ENCODE measurements at regions not wholly inside any gene's neighbourhood (a gene's known extent, or its start where the extent isn't known, plus 50 kb on each side); places are given as distances from the start of the nearest gene placed in this dataset.

DNA sequence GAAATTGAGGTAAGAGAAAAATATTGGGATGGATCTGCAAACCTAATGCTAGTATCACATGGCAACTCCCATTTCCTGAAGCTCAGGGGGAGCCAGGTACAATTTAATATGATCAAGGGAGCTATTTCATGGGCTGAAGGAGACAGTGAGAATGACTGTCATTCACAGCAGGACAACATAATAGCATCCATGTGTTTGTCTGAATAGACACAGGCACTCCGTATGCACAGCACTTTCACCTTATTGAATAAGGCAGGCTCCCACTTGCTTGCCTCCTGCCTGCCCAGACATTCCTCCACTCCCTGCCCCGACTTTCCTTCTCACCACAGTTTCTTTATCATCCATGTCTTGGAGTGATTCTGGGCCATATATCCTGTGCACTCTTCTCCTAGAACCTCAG, 156.6 kb upstream of the SLC24A5 start:
- TF ChIP-seq, protein P1, sequence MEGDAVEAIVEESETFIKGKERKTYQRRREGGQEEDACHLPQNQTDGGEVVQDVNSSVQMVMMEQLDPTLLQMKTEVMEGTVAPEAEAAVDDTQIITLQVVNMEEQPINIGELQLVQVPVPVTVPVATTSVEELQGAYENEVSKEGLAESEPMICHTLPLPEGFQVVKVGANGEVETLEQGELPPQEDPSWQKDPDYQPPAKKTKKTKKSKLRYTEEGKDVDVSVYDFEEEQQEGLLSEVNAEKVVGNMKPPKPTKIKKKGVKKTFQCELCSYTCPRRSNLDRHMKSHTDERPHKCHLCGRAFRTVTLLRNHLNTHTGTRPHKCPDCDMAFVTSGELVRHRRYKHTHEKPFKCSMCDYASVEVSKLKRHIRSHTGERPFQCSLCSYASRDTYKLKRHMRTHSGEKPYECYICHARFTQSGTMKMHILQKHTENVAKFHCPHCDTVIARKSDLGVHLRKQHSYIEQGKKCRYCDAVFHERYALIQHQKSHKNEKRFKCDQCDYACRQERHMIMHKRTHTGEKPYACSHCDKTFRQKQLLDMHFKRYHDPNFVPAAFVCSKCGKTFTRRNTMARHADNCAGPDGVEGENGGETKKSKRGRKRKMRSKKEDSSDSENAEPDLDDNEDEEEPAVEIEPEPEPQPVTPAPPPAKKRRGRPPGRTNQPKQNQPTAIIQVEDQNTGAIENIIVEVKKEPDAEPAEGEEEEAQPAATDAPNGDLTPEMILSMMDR (IDR thresholded peaks at IDR 0.05; ENCODE audit: low read depth, low read length, missing input control) = no peak
- TF ChIP-seq, protein P2, sequence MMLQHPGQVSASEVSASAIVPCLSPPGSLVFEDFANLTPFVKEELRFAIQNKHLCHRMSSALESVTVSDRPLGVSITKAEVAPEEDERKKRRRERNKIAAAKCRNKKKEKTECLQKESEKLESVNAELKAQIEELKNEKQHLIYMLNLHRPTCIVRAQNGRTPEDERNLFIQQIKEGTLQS (IDR thresholded peaks at IDR 0.05) = no peak
- TF ChIP-seq HNF4G (IDR thresholded peaks at IDR 0.05) = no peak
- TF ChIP-seq, protein P3, sequence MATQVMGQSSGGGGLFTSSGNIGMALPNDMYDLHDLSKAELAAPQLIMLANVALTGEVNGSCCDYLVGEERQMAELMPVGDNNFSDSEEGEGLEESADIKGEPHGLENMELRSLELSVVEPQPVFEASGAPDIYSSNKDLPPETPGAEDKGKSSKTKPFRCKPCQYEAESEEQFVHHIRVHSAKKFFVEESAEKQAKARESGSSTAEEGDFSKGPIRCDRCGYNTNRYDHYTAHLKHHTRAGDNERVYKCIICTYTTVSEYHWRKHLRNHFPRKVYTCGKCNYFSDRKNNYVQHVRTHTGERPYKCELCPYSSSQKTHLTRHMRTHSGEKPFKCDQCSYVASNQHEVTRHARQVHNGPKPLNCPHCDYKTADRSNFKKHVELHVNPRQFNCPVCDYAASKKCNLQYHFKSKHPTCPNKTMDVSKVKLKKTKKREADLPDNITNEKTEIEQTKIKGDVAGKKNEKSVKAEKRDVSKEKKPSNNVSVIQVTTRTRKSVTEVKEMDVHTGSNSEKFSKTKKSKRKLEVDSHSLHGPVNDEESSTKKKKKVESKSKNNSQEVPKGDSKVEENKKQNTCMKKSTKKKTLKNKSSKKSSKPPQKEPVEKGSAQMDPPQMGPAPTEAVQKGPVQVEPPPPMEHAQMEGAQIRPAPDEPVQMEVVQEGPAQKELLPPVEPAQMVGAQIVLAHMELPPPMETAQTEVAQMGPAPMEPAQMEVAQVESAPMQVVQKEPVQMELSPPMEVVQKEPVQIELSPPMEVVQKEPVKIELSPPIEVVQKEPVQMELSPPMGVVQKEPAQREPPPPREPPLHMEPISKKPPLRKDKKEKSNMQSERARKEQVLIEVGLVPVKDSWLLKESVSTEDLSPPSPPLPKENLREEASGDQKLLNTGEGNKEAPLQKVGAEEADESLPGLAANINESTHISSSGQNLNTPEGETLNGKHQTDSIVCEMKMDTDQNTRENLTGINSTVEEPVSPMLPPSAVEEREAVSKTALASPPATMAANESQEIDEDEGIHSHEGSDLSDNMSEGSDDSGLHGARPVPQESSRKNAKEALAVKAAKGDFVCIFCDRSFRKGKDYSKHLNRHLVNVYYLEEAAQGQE (IDR thresholded peaks at IDR 0.05) = no peak

Measured in liver (tissue), 3 donors.